Liver (tissue), 8 donors: ENCODE measurements at regions not wholly inside any gene's neighbourhood (a gene's known extent, or its start where the extent isn't known, plus 50 kb on each side); places are given as distances from the start of the nearest gene placed in this dataset.

Experiments used
- DNase-seq: peaks from one replicate; pipeline ENCODE4 v3.0.0-alpha.2; 2017; ENCODE audit warnings: low spot score
- H3K27ac ChIP-seq, 2 donors: one replicate each; pipeline ENCODE4 v1.7.0; 2013; ENCODE audit warnings: inconsistent platforms in 2 of 2, low read length in 2 of 2, control low read depth in 1 of 2, low read depth in 1 of 2, mild to moderate bottlenecking in 1 of 2
- H3K27me3 ChIP-seq, 4 donors: one replicate each; pipeline versions ENCODE4 v1.6.1 to v1.7.0; 2013; ENCODE audit warnings: low read length in 3 of 4, inconsistent platforms in 1 of 4, mild to moderate bottlenecking in 1 of 4, moderate library complexity in 1 of 4; ENCODE audit not compliant: control insufficient read depth in 4 of 4, insufficient read depth in 4 of 4
- H3K36me3 ChIP-seq, 4 donors: one replicate each; pipeline versions ENCODE4 v1.6.1 to v1.7.0; 2013; ENCODE audit warnings: low read length in 3 of 4, mild to moderate bottlenecking in 3 of 4, low read depth in 1 of 4, moderate library complexity in 1 of 4; ENCODE audit not compliant: control insufficient read depth in 4 of 4, insufficient read depth in 3 of 4
- H3K4me1 ChIP-seq, 4 donors: one replicate each; pipeline versions ENCODE4 v1.6.1 to v1.7.0; 2013; ENCODE audit warnings: low read length in 3 of 4, mild to moderate bottlenecking in 3 of 4, moderate library complexity in 1 of 4; ENCODE audit not compliant: control insufficient read depth in 4 of 4, insufficient read depth in 4 of 4
- H3K4me3 ChIP-seq, 3 donors: one replicate each; pipeline versions ENCODE4 v1.6.1 to v1.7.0; 2013; ENCODE audit warnings: low read length in 3 of 3, control low read depth in 1 of 3, low read depth in 1 of 3, mild to moderate bottlenecking in 1 of 3
- H3K9ac ChIP-seq, 2 donors: one replicate each; pipeline ENCODE4 v1.7.0; 2013; ENCODE audit warnings: low read length in 2 of 2, mild to moderate bottlenecking in 2 of 2, moderate library complexity in 2 of 2, control low read depth in 1 of 2, low read depth in 1 of 2
- H3K9me3 ChIP-seq, 4 donors: one replicate each; pipeline versions ENCODE4 v1.6.1 to v1.7.0; 2013; ENCODE audit warnings: low read length in 3 of 4; ENCODE audit not compliant: control insufficient read depth in 4 of 4
- ATF3 ChIP-seq: IDR thresholded peaks from 2 replicates; pipeline ENCODE4 v1.6.1; 2016; ENCODE audit warnings: antibody characterized with exemption
- CTCF ChIP-seq: fragments of 150-350 bp; IDR thresholded peaks from 2 replicates; pipeline ENCODE4 v1.5.1; 2017; ENCODE audit warnings: improper control_type of control experiment, low read depth, low read length; ENCODE audit not compliant: missing input control
- EGR1 ChIP-seq, 2 donors: IDR thresholded peaks; 2 replicates each; pipeline ENCODE4 v1.6.1; 2016 to 2018; ENCODE audit warnings: antibody characterized with exemption in 2 of 2, low read depth in 2 of 2
- FOXA1 ChIP-seq: IDR thresholded peaks from 2 replicates; pipeline ENCODE4 v1.6.1; 2016; ENCODE audit warnings: antibody characterized with exemption
- FOXA2 ChIP-seq: IDR thresholded peaks from 2 replicates; pipeline ENCODE4 v1.6.1; 2016; ENCODE audit warnings: antibody characterized with exemption
- GABPA ChIP-seq, 2 donors: IDR thresholded peaks in 1 of 2; conservative IDR thresholded peaks in 1 of 2; 2 replicates each; pipeline ENCODE4 v1.6.1; 2016; ENCODE audit warnings: antibody characterized with exemption in 2 of 2, mild to moderate bottlenecking in 1 of 2, moderate library complexity in 1 of 2
- HNF4A ChIP-seq, 2 donors: conservative IDR thresholded peaks; 2 replicates each; pipeline ENCODE4 v1.6.1; 2016; ENCODE audit warnings: antibody characterized with exemption in 2 of 2, mild to moderate bottlenecking in 2 of 2
- HNF4G ChIP-seq: IDR thresholded peaks from 2 replicates; pipeline ENCODE4 v1.6.1; 2016; ENCODE audit warnings: antibody characterized with exemption
- JUND ChIP-seq, 2 donors: IDR thresholded peaks; 2 replicates each; pipeline ENCODE4 v1.6.1; 2016; ENCODE audit warnings: antibody characterized with exemption in 2 of 2
- MAX ChIP-seq: IDR thresholded peaks from 2 replicates; pipeline ENCODE4 v1.6.1; 2016; ENCODE audit warnings: antibody characterized with exemption
- NR2F2 ChIP-seq: IDR thresholded peaks from 2 replicates; pipeline ENCODE4 v1.6.1; 2016; ENCODE audit warnings: antibody characterized with exemption
- RAD21 ChIP-seq, 2 donors: IDR thresholded peaks; 2 replicates each; pipeline ENCODE4 v1.6.1; 2016; ENCODE audit warnings: antibody characterized with exemption in 2 of 2, mild to moderate bottlenecking in 2 of 2
- REST ChIP-seq: IDR thresholded peaks from 2 replicates; pipeline ENCODE4 v1.6.1; 2016; ENCODE audit warnings: antibody characterized with exemption, mild to moderate bottlenecking
- RXRA ChIP-seq, 2 donors: IDR thresholded peaks; 2 replicates each; pipeline ENCODE4 v1.6.1; 2017 to 2018; ENCODE audit warnings: antibody characterized with exemption in 2 of 2, mild to moderate bottlenecking in 1 of 2
- TAF1 ChIP-seq: conservative IDR thresholded peaks from 2 replicates; pipeline ENCODE4 v1.6.1; 2016; ENCODE audit warnings: antibody characterized with exemption, mild to moderate bottlenecking
- ZBTB33 ChIP-seq: IDR thresholded peaks from 2 replicates; pipeline ENCODE4 v1.6.1; 2016; ENCODE audit warnings: antibody characterized with exemption
- WGBS: extraction: QIAGEN DNeasy Blood & Tissue Kit; methylation state at CpG from one replicate; pipeline ENCODE4 v1.1.7; 2013; 5-methylcytosine and 5-hydroxymethylcytosine counted together
- donor health status: healthy.
- donor health status: healthy.
- donor health status: healthy.
- donor health status: healthy.
- donor health status: healthy.

GRCh38 chr3:162555761-162556160 lies 1059.2 kb downstream of the OTOL1 start:
- Histone ChIP-seq H3K4me1 (no peaks in the 10 kb centered on the region), H3K27me3 (no peaks in the 10 kb centered on the region), H3K9me3 (no peaks in the 10 kb centered on the region), H3K4me3 (no peak overlapping the region), H3K36me3 (no peaks in the 10 kb centered on the region), H3K27ac (no peak overlapping the region), H3K9ac (no peak overlapping the region)
- no peak for DNase-seq
- TF ChIP-seq EGR1 (IDR thresholded peaks at IDR 0.05; ENCODE audit: low read depth in 2 of 2) = no peak
- TF ChIP-seq TAF1 = no peak
- no peak for TF ChIP-seq FOXA1
- no peak for TF ChIP-seq HNF4A (conservative IDR thresholded peaks at IDR 0.05)
- WGBS = 57% methylated on average over 3 of the region's 3 CpGs

GRCh38 chr3:162558016-162558415 lies 1061.4 kb downstream of the OTOL1 start:
- no peak for TF ChIP-seq FOXA2
- TF ChIP-seq EGR1 (IDR thresholded peaks at IDR 0.05; ENCODE audit: low read depth in 2 of 2) = no peak
- no peak for TF ChIP-seq NR2F2
- no peak for TF ChIP-seq HNF4A (conservative IDR thresholded peaks at IDR 0.05)
- TF ChIP-seq MAX = no peak
- no peak for TF ChIP-seq CTCF
- TF ChIP-seq GABPA (IDR thresholded peaks at IDR 0.05 in 1 of 2, conservative IDR thresholded peaks at IDR 0.05 in 1 of 2) = no peak
- no peak for TF ChIP-seq ZBTB33
- no peak for TF ChIP-seq FOXA1
- TF ChIP-seq RXRA (IDR thresholded peaks at IDR 0.05) = no peak
- TF ChIP-seq TAF1 = no peak
- no peak for TF ChIP-seq JUND (IDR thresholded peaks at IDR 0.05)
- TF ChIP-seq RAD21 (IDR thresholded peaks at IDR 0.05) = no peak
- no peak for TF ChIP-seq HNF4G
- TF ChIP-seq REST = no peak
- TF ChIP-seq ATF3 = no peak
- Histone ChIP-seq H3K9me3 (no peaks in the 10 kb centered on the region), H3K27ac (no peak overlapping the region), H3K4me3 (no peak overlapping the region), H3K36me3 (no peaks in the 10 kb centered on the region), H3K4me1 (no peaks in the 10 kb centered on the region), H3K9ac (no peak overlapping the region), H3K27me3 (no peaks in the 10 kb centered on the region)
- DNase-seq = no peak
- WGBS = 72% methylated on average over 3 of the region's 3 CpGs
